Gastroesophageal sphincter (tissue), 3 donors: ENCODE measurements at regions not wholly inside any gene's neighbourhood (a gene's known extent, or its start where the extent isn't known, plus 50 kb on each side); places are given as distances from the start of the nearest gene placed in this dataset.

Experiments
- POLR2A ChIP-seq, 2 donors: fragments of 450-650 bp; IDR thresholded peaks; one replicate each; pipeline ENCODE4 v1.6.1; 2017; ENCODE audit warnings: antibody characterized with exemption in 2 of 2, mild to moderate bottlenecking in 2 of 2, moderate library complexity in 1 of 2
- TF ChIP-seq, protein P1 (sequence below), 4 experiments: fragments of 200-600 bp in 2 of 4; fragments of 450-650 bp in 2 of 4; sonication (generic) in 1 of 4; IDR thresholded peaks; one replicate each; pipeline ENCODE4 v1.5.1; 2017 to 2019; ENCODE audit warnings: antibody characterized with exemption in 4 of 4, mild to moderate bottlenecking in 2 of 4, moderate library complexity in 2 of 4

DNA sequence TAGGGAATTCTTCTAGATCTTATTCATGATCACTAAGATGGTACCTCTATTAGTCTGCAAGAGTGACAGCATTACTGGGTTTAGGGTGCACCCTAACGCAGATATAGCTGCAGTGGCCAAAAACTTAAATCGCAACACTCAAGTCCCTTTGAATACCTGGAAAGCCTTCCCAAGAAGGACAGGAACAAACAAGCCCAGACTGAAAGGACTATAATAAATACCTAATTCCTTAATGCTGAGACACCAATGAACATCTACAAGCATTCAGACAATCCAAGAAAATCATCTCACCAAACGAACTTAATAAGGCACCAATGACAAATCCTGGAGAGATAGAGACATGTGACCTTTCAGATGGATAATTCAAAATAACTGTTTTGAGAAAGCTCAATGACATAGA, 74.9 kb upstream of the PDHA2 start:
- TF ChIP-seq, protein P1, sequence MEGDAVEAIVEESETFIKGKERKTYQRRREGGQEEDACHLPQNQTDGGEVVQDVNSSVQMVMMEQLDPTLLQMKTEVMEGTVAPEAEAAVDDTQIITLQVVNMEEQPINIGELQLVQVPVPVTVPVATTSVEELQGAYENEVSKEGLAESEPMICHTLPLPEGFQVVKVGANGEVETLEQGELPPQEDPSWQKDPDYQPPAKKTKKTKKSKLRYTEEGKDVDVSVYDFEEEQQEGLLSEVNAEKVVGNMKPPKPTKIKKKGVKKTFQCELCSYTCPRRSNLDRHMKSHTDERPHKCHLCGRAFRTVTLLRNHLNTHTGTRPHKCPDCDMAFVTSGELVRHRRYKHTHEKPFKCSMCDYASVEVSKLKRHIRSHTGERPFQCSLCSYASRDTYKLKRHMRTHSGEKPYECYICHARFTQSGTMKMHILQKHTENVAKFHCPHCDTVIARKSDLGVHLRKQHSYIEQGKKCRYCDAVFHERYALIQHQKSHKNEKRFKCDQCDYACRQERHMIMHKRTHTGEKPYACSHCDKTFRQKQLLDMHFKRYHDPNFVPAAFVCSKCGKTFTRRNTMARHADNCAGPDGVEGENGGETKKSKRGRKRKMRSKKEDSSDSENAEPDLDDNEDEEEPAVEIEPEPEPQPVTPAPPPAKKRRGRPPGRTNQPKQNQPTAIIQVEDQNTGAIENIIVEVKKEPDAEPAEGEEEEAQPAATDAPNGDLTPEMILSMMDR (IDR thresholded peaks at IDR 0.05): no peak
- no peak for TF ChIP-seq POLR2A (IDR thresholded peaks at IDR 0.05)
